Stimulated activated naive CD8-positive, alpha-beta T cell treated with anti-CD3 and anti-CD28 coated beads, Interleukin-15, amount 100 ng/mL, for 72 hours (primary cell): ENCODE measurements at regions not wholly inside any gene's neighbourhood (a gene's known extent, or its start where the extent isn't known, plus 50 kb on each side); places are given as distances from the start of the nearest gene placed in this dataset.

Source experiments
- ATAC-seq: fragments of 150-1000 bp; cut with Tn5 transposase; 2 replicates; pipeline ENCODE4 v1.10.0; 2021; ENCODE audit warnings: mild to moderate bottlenecking, moderate library complexity
- DNase-seq, 2 donors: peaks; one replicate each; pipeline ENCODE4 v3.0.0; 2021 to 2022
- H3K27ac Mint-ChIP-seq, 2 donors: one replicate each; pipeline ENCODE4 v1.8.0; 2022; ENCODE audit warnings: mild to moderate bottlenecking in 2 of 2, mixed read lengths in 2 of 2, moderate library complexity in 2 of 2
- H3K27me3 Mint-ChIP-seq: one replicate; pipeline ENCODE4 v1.8.0; 2022; ENCODE audit warnings: mixed read lengths
- H3K4me1 Mint-ChIP-seq: one replicate; pipeline ENCODE4 v1.8.0; 2022; ENCODE audit warnings: mild to moderate bottlenecking, mixed read lengths
- H3K4me3 Mint-ChIP-seq, 2 donors: one replicate each; pipeline ENCODE4 v1.8.0; 2022; ENCODE audit warnings: mild to moderate bottlenecking in 2 of 2, mixed read lengths in 2 of 2, moderate library complexity in 1 of 2
- H3K9me3 Mint-ChIP-seq, 2 donors: one replicate each; pipeline ENCODE4 v1.8.0; 2022; ENCODE audit warnings: mixed read lengths in 2 of 2

- H3K4me1 Mint-ChIP-seq: no peaks in the 10 kb centered on the region
- H3K27ac Mint-ChIP-seq: no peak overlapping the region
- ATAC-seq (no peak), DNase-seq (no peak)
- no peaks in the 10 kb centered on the region for H3K27me3 Mint-ChIP-seq
- no peak overlapping the region for H3K4me3 Mint-ChIP-seq
- peaks cover 0 to 7% of the 10 kb centered on the region in 2 donors for H3K9me3 Mint-ChIP-seq
Observed at GRCh38 chr2:66938471-66938967, 458.6 kb upstream of the ETAA1 start.

GRCh38 chr2:66940080-66940479 is 457.1 kb upstream of the ETAA1 start:
- DNase-seq (no peak), ATAC-seq (no peak)
- Mint-ChIP-seq H3K4me3 (no peak overlapping the region), H3K27me3 (no peaks in the 10 kb centered on the region), H3K4me1 (no peaks in the 10 kb centered on the region), H3K9me3 (peaks cover 0 to 7% of the 10 kb centered on the region in 2 donors), H3K27ac (no peak overlapping the region)

GRCh38 chr2:66948234-66948633 is 448.9 kb upstream of the ETAA1 start:
- Mint-ChIP-seq H3K27me3 (no peaks in the 10 kb centered on the region), H3K27ac (no peak overlapping the region), H3K9me3 (peaks cover 0 to 7% of the 10 kb centered on the region in 2 donors), H3K4me3 (no peak overlapping the region), H3K4me1 (no peaks in the 10 kb centered on the region)
- ATAC-seq: no peak
- no peak for DNase-seq

- Mint-ChIP-seq H3K9me3 (no peaks in the 10 kb centered on the region), H3K4me1 (no peaks in the 10 kb centered on the region), H3K27ac (no peak overlapping the region), H3K4me3 (no peak overlapping the region), H3K27me3 (no peaks in the 10 kb centered on the region)
- DNase-seq: no peak
- ATAC-seq: no peak
Observed at GRCh38 chr2:66957198-66957597, 439.9 kb upstream of the ETAA1 start.

GRCh38 chr2:66957677-66958076 is 439.5 kb upstream of the ETAA1 start:
- H3K9me3 Mint-ChIP-seq: no peaks in the 10 kb centered on the region
- H3K4me1 Mint-ChIP-seq: no peaks in the 10 kb centered on the region
- no peak overlapping the region for H3K4me3 Mint-ChIP-seq
- DNase-seq (no peak), ATAC-seq (no peak)
- no peaks in the 10 kb centered on the region for H3K27me3 Mint-ChIP-seq
- H3K27ac Mint-ChIP-seq: no peak overlapping the region

- H3K9me3 Mint-ChIP-seq: no peaks in the 10 kb centered on the region
- no peak overlapping the region for H3K4me3 Mint-ChIP-seq
- H3K27me3 Mint-ChIP-seq: no peaks in the 10 kb centered on the region
- H3K4me1 Mint-ChIP-seq: no peaks in the 10 kb centered on the region
- DNase-seq: no peak
- ATAC-seq: no peak
- H3K27ac Mint-ChIP-seq: no peak overlapping the region
Observed at GRCh38 chr2:66960161-66960560, 437.0 kb upstream of the ETAA1 start.

GRCh38 chr2:66962716-66963115 is 434.4 kb upstream of the ETAA1 start:
- Mint-ChIP-seq H3K9me3 (no peaks in the 10 kb centered on the region), H3K27me3 (no peaks in the 10 kb centered on the region), H3K27ac (no peak overlapping the region), H3K4me3 (no peak overlapping the region), H3K4me1 (no peaks in the 10 kb centered on the region)
- no peak for ATAC-seq
- DNase-seq: no peak

GRCh38 chr2:66966631-66967030 is 430.5 kb upstream of the ETAA1 start:
- Mint-ChIP-seq H3K9me3 (peaks cover 0 to 6% of the 10 kb centered on the region in 2 donors), H3K27ac (no peak overlapping the region), H3K4me3 (no peak overlapping the region), H3K27me3 (no peaks in the 10 kb centered on the region), H3K4me1 (no peaks in the 10 kb centered on the region)
- DNase-seq: no peak
- ATAC-seq: no peak

- Mint-ChIP-seq H3K27ac (no peak overlapping the region), H3K4me1 (no peaks in the 10 kb centered on the region)
Observed at GRCh38 chr2:66968946-66969345, 428.2 kb upstream of the ETAA1 start.

GRCh38 chr2:66981074-66981473 is 416.1 kb upstream of the ETAA1 start:
- H3K9me3 Mint-ChIP-seq: no peaks in the 10 kb centered on the region
- H3K27me3 Mint-ChIP-seq: no peaks in the 10 kb centered on the region
- H3K4me1 Mint-ChIP-seq: no peaks in the 10 kb centered on the region
- no peak overlapping the region for H3K27ac Mint-ChIP-seq
- no peak for ATAC-seq
- DNase-seq: no peak
- no peak overlapping the region for H3K4me3 Mint-ChIP-seq

More at GRCh38 chr2:66968946-66969345, 428.2 kb upstream of the ETAA1 start:
- H3K4me3 Mint-ChIP-seq: no peak overlapping the region
- DNase-seq (no peak), ATAC-seq (no peak)
- H3K9me3 Mint-ChIP-seq: peaks cover 0 to 6% of the 10 kb centered on the region in 2 donors
- H3K27me3 Mint-ChIP-seq: no peaks in the 10 kb centered on the region

- ATAC-seq (no peak), DNase-seq (no peak)
- no peaks in the 10 kb centered on the region for H3K9me3 Mint-ChIP-seq
- H3K27me3 Mint-ChIP-seq: no peaks in the 10 kb centered on the region
- H3K4me1 Mint-ChIP-seq: no peaks in the 10 kb centered on the region
- no peak overlapping the region for H3K4me3 Mint-ChIP-seq
- H3K27ac Mint-ChIP-seq: no peak overlapping the region
Observed at GRCh38 chr2:66982766-66983165, 414.4 kb upstream of the ETAA1 start.

GRCh38 chr2:66984864-66985263 is 412.3 kb upstream of the ETAA1 start:
- ATAC-seq (no peak), DNase-seq (no peak)
- Mint-ChIP-seq H3K4me3 (no peak overlapping the region), H3K27me3 (no peaks in the 10 kb centered on the region), H3K27ac (no peak overlapping the region), H3K9me3 (peaks cover 0 to 3% of the 10 kb centered on the region in 2 donors), H3K4me1 (no peaks in the 10 kb centered on the region)

GRCh38 chr2:66985906-66986305 is 411.2 kb upstream of the ETAA1 start:
- peaks cover 0 to 3% of the 10 kb centered on the region in 2 donors for H3K9me3 Mint-ChIP-seq
- H3K4me3 Mint-ChIP-seq: no peak overlapping the region
- no peak overlapping the region for H3K27ac Mint-ChIP-seq
- DNase-seq: no peak
- no peaks in the 10 kb centered on the region for H3K4me1 Mint-ChIP-seq
- ATAC-seq: no peak
- H3K27me3 Mint-ChIP-seq: no peaks in the 10 kb centered on the region

- Mint-ChIP-seq H3K4me1 (no peaks in the 10 kb centered on the region), H3K27me3 (no peaks in the 10 kb centered on the region), H3K4me3 (no peak overlapping the region), H3K9me3 (peaks cover 0 to 3% of the 10 kb centered on the region in 2 donors), H3K27ac (no peak overlapping the region)
- no peak for DNase-seq
- no peak for ATAC-seq
Observed at GRCh38 chr2:66987733-66988132, 409.4 kb upstream of the ETAA1 start.

- Mint-ChIP-seq H3K4me1 (no peaks in the 10 kb centered on the region), H3K27ac (no peak overlapping the region), H3K27me3 (no peaks in the 10 kb centered on the region), H3K4me3 (no peak overlapping the region), H3K9me3 (peaks cover 0 to 7% of the 10 kb centered on the region in 2 donors)
- DNase-seq: no peak
- ATAC-seq: no peak
Observed at GRCh38 chr2:66994654-66995053, 402.5 kb upstream of the ETAA1 start.

- Mint-ChIP-seq H3K9me3 (peaks cover 0 to 7% of the 10 kb centered on the region in 2 donors), H3K4me3 (no peak overlapping the region), H3K27me3 (no peaks in the 10 kb centered on the region), H3K27ac (no peak overlapping the region), H3K4me1 (no peaks in the 10 kb centered on the region)
- DNase-seq (no peak), ATAC-seq (no peak)
Observed at GRCh38 chr2:66995636-66996035, 401.5 kb upstream of the ETAA1 start.

- DNase-seq (no peak), ATAC-seq (no peak)
- Mint-ChIP-seq H3K9me3 (peaks cover 0 to 7% of the 10 kb centered on the region in 2 donors), H3K4me3 (no peak overlapping the region), H3K4me1 (no peaks in the 10 kb centered on the region), H3K27ac (no peak overlapping the region), H3K27me3 (no peaks in the 10 kb centered on the region)
Observed at GRCh38 chr2:67002618-67003371, 394.3 kb upstream of the ETAA1 start.
